HCT116 (cell line): ENCODE measurements at regions not wholly inside any gene's neighbourhood (a gene's known extent, or its start where the extent isn't known, plus 50 kb on each side); places are given as distances from the start of the nearest gene placed in this dataset.

Experiments used
- ATAC-seq: fragments of 200-7000 bp; cut with Tn5 transposase; 2 replicates; pipeline ENCODE4 v1.9.1; 2020; ENCODE audit warnings: mild to moderate bottlenecking, moderate library complexity
- BruUV-seq: library from RNA; stranded (reverse); fragments of 400-500 nt; replicated peaks from 2 replicates; lab custom pipeline; 2021; lab: Mats Ljungman, UMichigan
- CTCF ChIA-PET: fragments of 300-600 bp; sonication (Branson Sonifier 250); formaldehyde crosslinking; loops from one replicate; lab custom pipeline; 2021; ENCODE audit warnings: antibody characterized with exemption; lab: Charles Lee
- POLR2A ChIA-PET: fragments of 300-600, 350-600 bp; sonication (Branson Sonifier 250); formaldehyde crosslinking; loops from one replicate; lab custom pipeline; 2021; ENCODE audit warnings: antibody characterized with exemption; lab: Charles Lee
- RAD21 ChIA-PET, 2 experiments: fragments of 300-600 bp; sonication (Branson Sonifier 250); formaldehyde crosslinking; loops; one replicate each; lab custom pipeline; 2023; ENCODE audit warnings: low total read pairs in 2 of 2; ENCODE audit not compliant: uncharacterized antibody in 2 of 2, unreplicated experiment in 2 of 2, low non-redundant PET in 1 of 2; lab: Charles Lee
- DNase-seq: peaks from one replicate; pipeline ENCODE4 v3.0.0-alpha.2; 2010; ENCODE audit warnings: low read depth, low spot score
- H2AFZ ChIP-seq: fragments of 200-600 bp; shearing (Covaris generic), sonication (generic); 2 replicates; pipeline ENCODE4 v1.6.1; 2017; ENCODE audit warnings: low read depth, mixed run types, mixed read lengths, antibody characterized with exemption, low read length; ENCODE audit not compliant: poor library complexity, severe bottlenecking
- H3K27ac ChIP-seq: 2 replicates; pipeline ENCODE4 v1.5.1; 2012; ENCODE audit warnings: low read depth, low read length
- H3K27me3 ChIP-seq: fragments of 200-600 bp; sonication (generic); 2 replicates; pipeline ENCODE4 v1.6.1; 2016; ENCODE audit warnings: mixed run types, low read length, mixed read lengths; ENCODE audit not compliant: insufficient read depth
- H3K36me3 ChIP-seq, 2 experiments: fragments of 200-500 bp in 1 of 2; fragments of 200-600 bp in 1 of 2; sonication (Bioruptor generic) in 1 of 2; sonication (generic) in 1 of 2; 2 replicates each; pipeline versions ENCODE4 v1.5.1 to v1.6.1; 2014 to 2016; ENCODE audit warnings: low read length in 2 of 2, inconsistent platforms in 1 of 2, mixed read lengths in 1 of 2, mixed run types in 1 of 2; ENCODE audit not compliant: insufficient read depth in 2 of 2, control insufficient read depth in 1 of 2
- H3K4me1 ChIP-seq, 2 experiments: fragments of 200-600 bp in 1 of 2; sonication (generic) in 1 of 2; 2 replicates each; pipeline versions ENCODE4 v1.5.1 to v1.6.1; 2012 to 2017; ENCODE audit warnings: low read length in 2 of 2, inconsistent platforms in 1 of 2, mild to moderate bottlenecking in 1 of 2, mixed read lengths in 1 of 2, mixed run types in 1 of 2, moderate library complexity in 1 of 2; ENCODE audit not compliant: insufficient read depth in 2 of 2, control insufficient read depth in 1 of 2
- H3K4me2 ChIP-seq: fragments of 200-600 bp; sonication (generic); 2 replicates; pipeline ENCODE4 v1.6.1; 2017; ENCODE audit warnings: mixed run types, low read length, mixed read lengths
- H3K4me3 ChIP-seq, 2 experiments: fragments of 200-600 bp in 1 of 2; sonication (generic) in 1 of 2; replicated peaks in 1 of 2; 2 replicates each; pipeline ENCODE4 v1.5.1; 2011 to 2016; ENCODE audit warnings: low read length in 2 of 2, control low read depth in 1 of 2, low read depth in 1 of 2, mild to moderate bottlenecking in 1 of 2, mixed read lengths in 1 of 2, mixed run types in 1 of 2
- H3K79me2 ChIP-seq: fragments of 200-600 bp; sonication (generic); 2 replicates; pipeline ENCODE4 v1.6.1; 2017; ENCODE audit warnings: mild to moderate bottlenecking, mixed run types, low read length, moderate library complexity, mixed read lengths; ENCODE audit not compliant: insufficient read depth
- H3K9ac ChIP-seq: fragments of 200-600 bp; sonication (generic); 2 replicates; pipeline ENCODE4 v1.6.1; 2016; ENCODE audit warnings: low read length, mixed read lengths
- H3K9me2 ChIP-seq: fragments of 200-600 bp; sonication (generic), shearing (Covaris generic); 2 replicates; pipeline ENCODE4 v1.6.1; 2017; ENCODE audit warnings: mixed run types, mild to moderate bottlenecking, moderate library complexity; ENCODE audit not compliant: insufficient read depth
- H3K9me3 ChIP-seq, 2 experiments: fragments of 200-500 bp in 1 of 2; fragments of 200-600 bp in 1 of 2; sonication (Bioruptor generic) in 1 of 2; sonication (generic) in 1 of 2; 2 replicates each; pipeline ENCODE4 v1.6.1; 2014 to 2017; ENCODE audit warnings: low read length in 2 of 2, mixed read lengths in 2 of 2, inconsistent platforms in 1 of 2, low read depth in 1 of 2, mild to moderate bottlenecking in 1 of 2, mixed run types in 1 of 2, moderate library complexity in 1 of 2; ENCODE audit not compliant: control insufficient read depth in 1 of 2, insufficient read depth in 1 of 2
- H4K20me1 ChIP-seq: fragments of 200-600 bp; sonication (generic), shearing (Covaris generic); 2 replicates; pipeline ENCODE4 v1.6.1; 2017; ENCODE audit warnings: mixed run types, mild to moderate bottlenecking, moderate library complexity; ENCODE audit not compliant: insufficient read depth
- EGR1 ChIP-seq: IDR thresholded peaks from 2 replicates; pipeline ENCODE4 v1.6.1; 2012; ENCODE audit warnings: low read depth
- ELF1 ChIP-seq: IDR thresholded peaks from 2 replicates; pipeline ENCODE4 v1.6.1; 2012; ENCODE audit warnings: low read depth, borderline replicate concordance
- EZH2phosphoT487 ChIP-seq: fragments of 200-600 bp; IDR thresholded peaks from 2 replicates; pipeline ENCODE4 v1.6.1; 2018; ENCODE audit warnings: antibody characterized with exemption, borderline replicate concordance
- JUND ChIP-seq: IDR thresholded peaks from 2 replicates; pipeline ENCODE4 v1.6.1; 2012
- POLR2AphosphoS5 ChIP-seq: IDR thresholded peaks from 2 replicates; pipeline ENCODE4 v1.6.1; 2011; ENCODE audit warnings: mild to moderate bottlenecking, low read depth, low read length, moderate library complexity
- REST ChIP-seq: IDR thresholded peaks from 2 replicates; pipeline ENCODE4 v1.6.1; 2012; ENCODE audit warnings: low read depth
- SIN3A ChIP-seq: IDR thresholded peaks from 2 replicates; pipeline ENCODE4 v1.6.1; 2012; ENCODE audit warnings: low read depth
- SP1 ChIP-seq: IDR thresholded peaks from 2 replicates; pipeline ENCODE4 v1.6.1; 2012; ENCODE audit warnings: low read depth
- TCF7L2 ChIP-seq: IDR thresholded peaks from 2 replicates; pipeline ENCODE4 v1.7.0; 2011; ENCODE audit warnings: borderline replicate concordance, inconsistent platforms; ENCODE audit not compliant: insufficient read depth, insufficient read length; ENCODE audit errors: extremely low read depth
- YY1 ChIP-seq: IDR thresholded peaks from 2 replicates; pipeline ENCODE4 v1.6.1; 2011; ENCODE audit warnings: low read length, low read depth, moderate library complexity, mild to moderate bottlenecking; ENCODE audit not compliant: insufficient replicate concordance; ENCODE audit errors: extremely low read depth
- ZBTB33 ChIP-seq: IDR thresholded peaks from 2 replicates; pipeline ENCODE4 v1.6.1; 2011; ENCODE audit warnings: mild to moderate bottlenecking, low read length, moderate library complexity; ENCODE audit not compliant: insufficient replicate concordance; ENCODE audit errors: extremely low read depth
- ZFX ChIP-seq: fragments of 450-650 bp; IDR thresholded peaks from 2 replicates; pipeline ENCODE4 v1.6.1; 2017
- ZNF274 ChIP-seq: fragments of 200-500 bp; sonication (Bioruptor generic); IDR thresholded peaks from 2 replicates; pipeline ENCODE4 v1.6.1; 2014; ENCODE audit warnings: mild to moderate bottlenecking, low read depth, low read length, inconsistent platforms
- intact Hi-C: fragments of 100-400 bp; cut with micrococcal nuclease; formaldehyde crosslinking; loops from 2 replicates; pipeline ENCODE4 v1.10.0; 2022

DNA sequence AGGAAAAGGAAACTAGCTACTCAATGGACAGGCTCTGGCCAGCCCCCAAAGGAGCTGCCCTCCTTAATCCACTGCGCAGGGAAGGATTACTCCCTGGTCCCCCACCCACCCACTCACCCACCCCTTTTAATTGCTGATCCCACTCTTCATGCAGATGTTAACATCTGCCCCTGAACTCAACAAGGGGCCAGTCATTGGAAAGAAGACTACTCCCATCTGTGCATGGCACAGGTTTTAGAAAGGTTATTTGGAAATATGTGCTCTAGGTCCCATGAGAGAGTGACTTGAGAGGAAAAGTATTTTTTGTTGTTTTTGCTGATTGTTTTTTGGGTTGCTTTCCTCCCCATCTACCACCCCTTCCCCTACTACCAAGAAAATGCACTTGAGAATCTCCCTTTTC lies 94.4 kb upstream of the FGGY start:
- Histone ChIP-seq H4K20me1 (no peaks in the 10 kb centered on the region), H3K9ac (no peak overlapping the region), H3K79me2 (no peaks in the 10 kb centered on the region), H3K4me2 (no peak overlapping the region), H3K4me1 (no peaks in the 10 kb centered on the region), H3K36me3 (no peaks in the 10 kb centered on the region), H3K9me3 (no peaks in the 10 kb centered on the region), H2AFZ (no peak overlapping the region), H3K9me2 (no peaks in the 10 kb centered on the region; the same call in 1 of the 2 replicates), H3K27me3 (no peaks in the 10 kb centered on the region), H3K4me3 (no peak overlapping the region), H3K27ac (no peak overlapping the region)
- intact Hi-C loops: no loop called here
- CTCF ChIA-PET: no interaction called here
- ATAC-seq (no peak), DNase-seq (no peak)
- TF ChIP-seq ELF1 (no peak), REST (no peak), SIN3A (no peak), JUND (no peak), YY1 (no peak), POLR2AphosphoS5 (no peak), ZNF274 (no peak), SP1 (no peak), ZFX (no peak), EGR1 (no peak), EZH2phosphoT487 (no peak), TCF7L2 (no peak), ZBTB33 (no peak)
- RAD21 ChIA-PET: no interaction called here
- no TSS peak for BruUV-seq
- POLR2A ChIA-PET: no interaction called here
